ENCODE measurements at regions not wholly inside any gene's neighbourhood (a gene's known extent, or its start where the extent isn't known, plus 50 kb on each side); places are given as distances from the start of the nearest gene placed in this dataset.

DNA sequence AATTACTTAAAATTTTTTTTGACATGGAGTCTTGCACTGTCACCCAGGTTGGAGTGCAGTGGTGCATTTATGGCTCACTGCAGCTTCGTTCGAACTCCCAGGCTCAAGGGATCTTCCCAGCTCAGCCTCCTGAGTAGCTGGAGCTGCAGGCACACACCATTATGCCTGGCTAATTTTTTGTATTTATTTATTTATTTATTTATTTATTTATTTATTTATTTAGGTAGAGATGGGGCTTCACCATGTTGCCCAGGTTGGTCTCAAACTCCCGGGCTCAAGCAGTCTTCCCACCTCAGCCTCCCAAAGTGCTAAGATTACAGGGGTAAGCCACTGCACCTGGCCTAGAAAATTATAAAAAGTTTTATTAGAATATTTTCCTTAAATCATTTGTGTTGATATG, 73.6 kb downstream of the DACT1 start:
- TF ChIP-seq EP300 (IDR thresholded peaks at IDR 0.05) (no peak), POLR2A (IDR thresholded peaks at IDR 0.05) (no peak), POLR2AphosphoS5 (IDR thresholded peaks at IDR 0.05) (no peak)
- TF ChIP-seq, protein P1, sequence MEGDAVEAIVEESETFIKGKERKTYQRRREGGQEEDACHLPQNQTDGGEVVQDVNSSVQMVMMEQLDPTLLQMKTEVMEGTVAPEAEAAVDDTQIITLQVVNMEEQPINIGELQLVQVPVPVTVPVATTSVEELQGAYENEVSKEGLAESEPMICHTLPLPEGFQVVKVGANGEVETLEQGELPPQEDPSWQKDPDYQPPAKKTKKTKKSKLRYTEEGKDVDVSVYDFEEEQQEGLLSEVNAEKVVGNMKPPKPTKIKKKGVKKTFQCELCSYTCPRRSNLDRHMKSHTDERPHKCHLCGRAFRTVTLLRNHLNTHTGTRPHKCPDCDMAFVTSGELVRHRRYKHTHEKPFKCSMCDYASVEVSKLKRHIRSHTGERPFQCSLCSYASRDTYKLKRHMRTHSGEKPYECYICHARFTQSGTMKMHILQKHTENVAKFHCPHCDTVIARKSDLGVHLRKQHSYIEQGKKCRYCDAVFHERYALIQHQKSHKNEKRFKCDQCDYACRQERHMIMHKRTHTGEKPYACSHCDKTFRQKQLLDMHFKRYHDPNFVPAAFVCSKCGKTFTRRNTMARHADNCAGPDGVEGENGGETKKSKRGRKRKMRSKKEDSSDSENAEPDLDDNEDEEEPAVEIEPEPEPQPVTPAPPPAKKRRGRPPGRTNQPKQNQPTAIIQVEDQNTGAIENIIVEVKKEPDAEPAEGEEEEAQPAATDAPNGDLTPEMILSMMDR (IDR thresholded peaks at IDR 0.05) = no peak
- H3K36me3 ChIP-seq = no peaks in the 10 kb centered on the region
- no peak for DNase-seq
- H3K9me3 ChIP-seq = no peaks in the 10 kb centered on the region
- H3K4me3 ChIP-seq = no peak overlapping the region
- intact Hi-C loops (cut with DNase I) = no loop called here
- peaks cover 0 to 6% (median 0%) of the 10 kb centered on the region in 4 donors for H3K4me1 ChIP-seq
- H3K27ac ChIP-seq = no peak overlapping the region
- WGBS, 2 donors = 95 to 97% methylated on average over 3 of the region's 3 CpGs
- H3K27me3 ChIP-seq = no peaks in the 10 kb centered on the region

DNA sequence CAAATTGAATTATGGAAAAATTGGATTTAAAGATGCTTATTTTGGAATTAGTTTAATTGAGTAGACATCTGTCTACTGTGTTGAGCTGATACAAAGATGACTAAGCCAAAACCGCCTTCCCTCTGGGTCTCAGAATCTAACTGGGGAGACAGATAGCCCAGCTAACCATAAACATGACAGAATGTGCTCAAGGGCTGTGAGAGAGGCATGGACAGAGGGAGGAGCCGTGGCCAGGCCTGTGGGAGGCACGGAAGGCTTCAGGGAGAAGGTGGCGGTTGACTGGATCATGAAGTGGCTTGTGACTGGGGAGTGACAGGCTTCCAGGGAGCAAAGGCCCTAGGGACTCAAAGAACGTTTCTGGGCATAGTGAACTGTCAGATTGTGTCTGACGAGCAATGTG, 74.6 kb downstream of the DACT1 start:
- Histone ChIP-seq H3K27ac (no peak overlapping the region), H3K36me3 (no peaks in the 10 kb centered on the region), H3K4me1 (peaks cover 0 to 6% (median 0%) of the 10 kb centered on the region in 4 donors), H3K9me3 (no peaks in the 10 kb centered on the region), H3K27me3 (no peaks in the 10 kb centered on the region), H3K4me3 (no peak overlapping the region)
- no peak for DNase-seq
- WGBS, 2 donors = 85 to 87% methylated on average over 6 of the region's 6 CpGs
- intact Hi-C loops (cut with DNase I) = no loop called here
- no peak for TF ChIP-seq POLR2A (IDR thresholded peaks at IDR 0.05)
- no peak for TF ChIP-seq EP300 (IDR thresholded peaks at IDR 0.05)
- TF ChIP-seq, protein P1 (IDR thresholded peaks at IDR 0.05) = no peak
- TF ChIP-seq POLR2AphosphoS5 (IDR thresholded peaks at IDR 0.05) = no peak

DNA sequence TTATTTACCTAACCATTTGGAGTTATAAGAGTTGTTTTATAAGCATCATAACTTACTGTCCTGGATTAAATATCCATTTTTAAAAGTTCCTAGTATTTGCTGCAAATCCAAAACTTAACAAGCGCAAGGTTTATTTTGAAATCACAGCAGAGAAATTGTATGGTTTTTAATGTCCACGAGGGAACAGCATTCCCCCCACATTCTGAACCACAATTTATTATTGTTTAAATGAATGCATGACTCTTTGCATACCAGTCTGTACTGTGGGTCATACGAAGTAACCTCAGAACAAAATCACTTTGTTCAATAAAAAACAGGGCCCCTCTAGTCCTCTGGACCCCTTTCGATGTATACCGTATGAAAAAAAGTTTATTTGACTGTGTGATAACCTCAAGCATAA, 75.9 kb downstream of the DACT1 start:
- H3K4me3 ChIP-seq = no peak overlapping the region
- intact Hi-C loops (cut with DNase I) = no loop called here
- H3K27me3 ChIP-seq = no peaks in the 10 kb centered on the region
- WGBS, 2 donors = 79 to 82% methylated on average over 5 of the region's 5 CpGs
- DNase-seq = no peak
- H3K4me1 ChIP-seq = peaks cover 0 to 6% (median 0%) of the 10 kb centered on the region in 4 donors
- TF ChIP-seq EP300 (IDR thresholded peaks at IDR 0.05) = no peak
- TF ChIP-seq POLR2AphosphoS5 (IDR thresholded peaks at IDR 0.05) = no peak
- TF ChIP-seq, protein P1 (IDR thresholded peaks at IDR 0.05) = no peak
- TF ChIP-seq POLR2A (IDR thresholded peaks at IDR 0.05) = no peak
- H3K36me3 ChIP-seq = no peaks in the 10 kb centered on the region
- H3K27ac ChIP-seq = no peak overlapping the region
- no peaks in the 10 kb centered on the region for H3K9me3 ChIP-seq

DNA sequence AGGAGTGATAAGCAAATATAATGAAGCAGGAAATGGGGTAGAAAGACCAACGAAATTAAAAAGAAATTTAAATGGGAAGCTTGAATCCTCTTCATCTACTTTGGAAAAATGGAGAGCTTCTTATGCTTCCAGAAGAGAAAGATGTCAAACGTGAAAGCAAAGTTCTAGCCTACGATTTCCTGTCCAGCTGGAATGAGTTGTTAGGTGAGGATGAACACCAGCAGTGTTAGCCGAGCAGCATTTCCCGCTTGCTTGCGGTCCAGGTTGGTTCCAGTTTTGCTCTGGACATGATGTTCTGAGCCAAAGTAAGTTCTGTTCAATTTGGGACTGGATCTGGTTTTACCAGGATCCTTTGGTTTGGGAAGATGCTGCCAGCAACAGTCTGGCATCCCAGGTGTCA, 78.9 kb downstream of the DACT1 start:
- no peaks in the 10 kb centered on the region for H3K27me3 ChIP-seq
- TF ChIP-seq, protein P1 (IDR thresholded peaks at IDR 0.05) = no peak
- TF ChIP-seq EP300 (IDR thresholded peaks at IDR 0.05) = no peak
- TF ChIP-seq POLR2AphosphoS5 (IDR thresholded peaks at IDR 0.05) = no peak
- TF ChIP-seq POLR2A (IDR thresholded peaks at IDR 0.05) = no peak
- intact Hi-C loops (cut with DNase I) = no loop called here
- DNase-seq = no peak
- H3K4me3 ChIP-seq = no peak overlapping the region
- H3K36me3 ChIP-seq = no peaks in the 10 kb centered on the region
- H3K27ac ChIP-seq = no peak overlapping the region
- WGBS, 2 donors = 36 to 81% methylated on average over 6 of the region's 6 CpGs
- H3K9me3 ChIP-seq = no peaks in the 10 kb centered on the region
- peaks cover 0 to 6% (median 0%) of the 10 kb centered on the region in 4 donors for H3K4me1 ChIP-seq

DNA sequence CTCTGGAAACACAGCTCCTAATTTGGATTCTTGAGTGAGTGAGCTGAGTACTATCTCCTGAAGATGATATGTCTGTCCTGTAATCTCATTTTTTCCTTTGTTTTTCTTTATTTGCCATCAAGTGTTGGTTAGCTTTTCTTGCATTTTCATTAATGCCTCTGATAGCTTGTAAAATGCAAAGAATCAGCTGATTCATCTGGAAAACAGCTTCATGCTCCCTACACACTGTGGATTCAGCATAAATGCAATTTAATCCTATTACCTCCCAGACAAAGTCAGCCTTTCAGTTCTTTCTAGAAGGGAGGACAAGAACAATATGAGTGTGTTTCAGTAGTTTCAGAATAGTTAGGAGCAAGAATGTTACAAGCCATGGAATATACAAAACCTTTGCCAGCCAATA, 79.4 kb downstream of the DACT1 start:
- H3K4me1 ChIP-seq = peaks cover 0 to 6% (median 0%) of the 10 kb centered on the region in 4 donors
- intact Hi-C loops (cut with DNase I) = no loop called here
- no peaks in the 10 kb centered on the region for H3K27me3 ChIP-seq
- no peak for DNase-seq
- H3K4me3 ChIP-seq = no peak overlapping the region
- H3K36me3 ChIP-seq = no peaks in the 10 kb centered on the region
- H3K27ac ChIP-seq = no peak overlapping the region
- no peak for TF ChIP-seq POLR2A (IDR thresholded peaks at IDR 0.05)
- TF ChIP-seq POLR2AphosphoS5 (IDR thresholded peaks at IDR 0.05) = no peak
- TF ChIP-seq EP300 (IDR thresholded peaks at IDR 0.05) = no peak
- TF ChIP-seq, protein P1 (IDR thresholded peaks at IDR 0.05) = no peak
- no peaks in the 10 kb centered on the region for H3K9me3 ChIP-seq
